DOHH2 (cell line): ENCODE measurements at regions not wholly inside any gene's neighbourhood (a gene's known extent, or its start where the extent isn't known, plus 50 kb on each side); places are given as distances from the start of the nearest gene placed in this dataset.

ENCODE experiments used
- H3F3A ChIP-seq: fragments of 200-600 bp; sonication (generic), shearing (Covaris generic); 2 replicates; pipeline ENCODE4 v1.6.0; 2016; ENCODE audit warnings: antibody characterized with exemption, mild to moderate bottlenecking; ENCODE audit not compliant: control insufficient read depth, insufficient read depth
- H3K27ac ChIP-seq: fragments of 200-600 bp; sonication (generic); 2 replicates; pipeline ENCODE4 v1.5.1; 2014; ENCODE audit warnings: low read depth, mild to moderate bottlenecking, low read length, moderate library complexity
- H3K27me3 ChIP-seq: fragments of 200-600 bp; sonication (generic); 2 replicates; pipeline ENCODE4 v1.6.1; 2014; ENCODE audit warnings: mild to moderate bottlenecking, low read length, mixed read lengths; ENCODE audit not compliant: control insufficient read depth
- H3K36me3 ChIP-seq: fragments of 200-600 bp; sonication (generic); 2 replicates; pipeline ENCODE4 v1.6.1; 2014; ENCODE audit warnings: mild to moderate bottlenecking, low read length, moderate library complexity, mixed read lengths; ENCODE audit not compliant: control insufficient read depth
- H3K4me1 ChIP-seq: fragments of 200-600 bp; sonication (generic); 2 replicates; pipeline ENCODE4 v1.6.1; 2014; ENCODE audit warnings: mild to moderate bottlenecking, low read length, mixed read lengths; ENCODE audit not compliant: control insufficient read depth
- H3K4me2 ChIP-seq: fragments of 200-600 bp; sonication (generic); 2 replicates; pipeline ENCODE4 v1.6.0; 2014; ENCODE audit warnings: mild to moderate bottlenecking, low read length, moderate library complexity
- H3K4me3 ChIP-seq: fragments of 200-600 bp; sonication (generic); 2 replicates; pipeline ENCODE4 v1.5.1; 2014; ENCODE audit warnings: mild to moderate bottlenecking, low read length, mixed read lengths
- H3K79me2 ChIP-seq: fragments of 200-600 bp; sonication (generic); 2 replicates; pipeline ENCODE4 v1.6.1; 2014; ENCODE audit warnings: mild to moderate bottlenecking, low read length, mixed read lengths; ENCODE audit not compliant: control insufficient read depth
- H3K9me2 ChIP-seq: fragments of 200-600 bp; sonication (generic); replicated peaks from 2 replicates; pipeline ENCODE4 v1.6.1; 2014; ENCODE audit warnings: mild to moderate bottlenecking, low read length, mixed read lengths; ENCODE audit not compliant: control insufficient read depth
- H3K9me3 ChIP-seq: fragments of 200-600 bp; sonication (generic); 2 replicates; pipeline ENCODE4 v1.6.1; 2014; ENCODE audit warnings: antibody characterized with exemption, low read length, mixed read lengths; ENCODE audit not compliant: control insufficient read depth, insufficient read depth
- H4K20me1 ChIP-seq: fragments of 200-600 bp; sonication (generic); 2 replicates; pipeline ENCODE4 v1.6.0; 2014; ENCODE audit warnings: low read depth, mild to moderate bottlenecking, antibody characterized with exemption, low read length, moderate library complexity; ENCODE audit not compliant: control insufficient read depth, insufficient read depth
- CTCF ChIP-seq: fragments of 200-600 bp; sonication (generic); IDR thresholded peaks from one replicate; pipeline ENCODE4 v1.5.1; 2014; ENCODE audit warnings: antibody characterized with exemption, mild to moderate bottlenecking, low read depth, low read length; ENCODE audit not compliant: poor library complexity, severe bottlenecking
- EZH2phosphoT487 ChIP-seq: fragments of 200-600 bp; sonication (generic); IDR thresholded peaks from 2 replicates; pipeline ENCODE4 v1.6.1; 2017; ENCODE audit warnings: borderline replicate concordance, mild to moderate bottlenecking, antibody characterized with exemption, low read length, moderate library complexity, mixed read lengths

- TF ChIP-seq EZH2phosphoT487: no peak
- no peak for TF ChIP-seq CTCF
- no peaks in the 10 kb centered on the region for H3K79me2 ChIP-seq
- H3K27ac ChIP-seq: no peak overlapping the region
- H3K4me2 ChIP-seq: no peak overlapping the region
- H3K4me1 ChIP-seq: no peaks in the 10 kb centered on the region
- no peaks in the 10 kb centered on the region for H3K9me2 ChIP-seq
- no peaks in the 10 kb centered on the region for H3K27me3 ChIP-seq
- no peak overlapping the region for H3K4me3 ChIP-seq
- H3K36me3 ChIP-seq: no peaks in the 10 kb centered on the region
- H3K9me3 ChIP-seq: no peaks in the 10 kb centered on the region
- no peaks in the 10 kb centered on the region for H3F3A ChIP-seq
- H4K20me1 ChIP-seq: no peaks in the 10 kb centered on the region
These were observed 728.9 kb downstream of the BCL11B start for GRCh38 chr14:98543074-98543473.

GRCh38 chr14:98544174-98544573 lies 727.8 kb downstream of the BCL11B start:
- TF ChIP-seq CTCF (no peak), EZH2phosphoT487 (no peak)
- H3K36me3 ChIP-seq: no peaks in the 10 kb centered on the region

GRCh38 chr14:98545181-98545580 lies 726.8 kb downstream of the BCL11B start:
- no peaks in the 10 kb centered on the region for H4K20me1 ChIP-seq
- no peaks in the 10 kb centered on the region for H3F3A ChIP-seq
- H3K4me2 ChIP-seq: no peak overlapping the region
- H3K79me2 ChIP-seq: no peaks in the 10 kb centered on the region
- no peaks in the 10 kb centered on the region for H3K4me1 ChIP-seq
- no peak overlapping the region for H3K4me3 ChIP-seq
- no peaks in the 10 kb centered on the region; the same call in 1 of the 2 replicates for H3K9me2 ChIP-seq
- H3K9me3 ChIP-seq: no peaks in the 10 kb centered on the region
- TF ChIP-seq EZH2phosphoT487 (no peak), CTCF (no peak)
- no peak overlapping the region for H3K27ac ChIP-seq
- no peaks in the 10 kb centered on the region for H3K36me3 ChIP-seq
- no peaks in the 10 kb centered on the region for H3K27me3 ChIP-seq

More at GRCh38 chr14:98544174-98544573, 727.8 kb downstream of the BCL11B start:
- Histone ChIP-seq H3K27me3 (no peaks in the 10 kb centered on the region), H3K79me2 (no peaks in the 10 kb centered on the region), H3K27ac (no peak overlapping the region), H3K4me1 (no peaks in the 10 kb centered on the region), H3K9me2 (no peaks in the 10 kb centered on the region; the same call in 1 of the 2 replicates), H3K4me3 (no peak overlapping the region), H3K9me3 (no peaks in the 10 kb centered on the region), H4K20me1 (no peaks in the 10 kb centered on the region), H3K4me2 (no peak overlapping the region), H3F3A (no peaks in the 10 kb centered on the region)
